GM21390 (cell line): ENCODE measurements at regions not wholly inside any gene's neighbourhood (a gene's known extent, or its start where the extent isn't known, plus 50 kb on each side); places are given as distances from the start of the nearest gene placed in this dataset.
"Not testable (repeated sequence)": the region's sequence is repeated elsewhere in the genome, so short reads cannot be mapped to it uniquely, and the experiment has no call there.

Source experiments
- ATAC-seq: cut with Tn5 transposase; IDR thresholded peaks from one replicate; pipeline ENCODE4 v1.9.1; 2021; ENCODE audit not compliant: unreplicated experiment

DNA sequence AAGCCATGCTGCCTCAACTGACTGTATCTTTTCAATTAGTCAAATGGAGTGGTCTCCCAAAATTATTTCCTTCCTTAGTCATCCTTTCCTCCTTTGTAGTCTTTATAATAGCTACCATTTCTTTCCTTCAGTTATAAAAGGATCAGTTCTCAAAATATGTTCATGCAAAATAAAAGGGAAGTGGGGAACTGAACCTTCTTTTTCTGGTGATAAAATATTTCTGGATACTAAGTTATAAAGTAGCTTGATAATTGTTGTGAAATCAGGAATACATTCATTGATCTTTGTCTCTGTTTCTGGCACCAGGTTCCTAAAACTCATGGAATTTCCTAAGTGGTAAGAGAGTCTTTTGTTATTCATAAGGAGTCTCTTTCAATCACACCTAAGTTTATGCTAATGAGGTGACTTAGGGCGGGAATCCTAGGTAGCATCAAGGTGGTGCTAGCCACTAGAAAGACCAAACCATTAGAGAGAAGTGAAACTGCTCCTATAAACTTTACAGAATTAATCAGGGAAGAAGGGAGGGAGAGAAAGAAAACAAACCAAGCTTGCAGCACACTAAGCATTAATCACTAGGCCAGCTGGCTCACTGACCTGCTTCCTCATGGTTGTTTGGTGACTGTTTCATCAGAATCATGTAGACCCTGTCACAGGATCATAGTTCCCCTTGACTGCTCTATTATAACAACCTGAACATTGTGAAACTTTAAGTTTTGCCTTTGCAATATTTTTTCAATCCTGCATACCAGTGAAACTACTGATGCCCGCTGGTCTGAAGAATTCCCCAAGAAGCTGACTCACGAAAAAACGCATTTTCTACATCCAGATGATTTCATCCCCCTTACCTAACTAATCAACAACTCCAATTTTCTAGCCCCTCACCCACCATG lies 161.6 kb upstream of the PTBP2 start:
- ATAC-seq, result no peak

DNA sequence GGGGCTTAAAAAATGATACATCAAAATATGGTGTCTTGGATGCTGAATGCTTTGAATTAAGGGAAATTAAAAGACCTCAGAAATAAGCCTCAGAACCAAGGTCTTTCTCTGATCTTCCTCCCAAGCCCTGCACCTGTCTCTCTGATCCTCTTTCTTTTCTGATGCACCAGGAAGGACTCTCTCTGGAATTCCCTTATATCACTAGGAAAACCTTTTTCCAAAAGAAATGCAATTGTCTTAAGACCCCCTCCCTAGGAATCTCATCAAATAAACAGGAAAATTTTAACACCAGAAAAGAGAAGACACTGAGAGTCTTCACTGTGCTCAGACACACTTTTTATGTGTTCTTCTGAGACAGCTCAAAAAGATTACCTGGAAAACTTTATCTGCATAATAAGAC lies 159.5 kb upstream of the PTBP2 start:
- no peak for ATAC-seq

DNA sequence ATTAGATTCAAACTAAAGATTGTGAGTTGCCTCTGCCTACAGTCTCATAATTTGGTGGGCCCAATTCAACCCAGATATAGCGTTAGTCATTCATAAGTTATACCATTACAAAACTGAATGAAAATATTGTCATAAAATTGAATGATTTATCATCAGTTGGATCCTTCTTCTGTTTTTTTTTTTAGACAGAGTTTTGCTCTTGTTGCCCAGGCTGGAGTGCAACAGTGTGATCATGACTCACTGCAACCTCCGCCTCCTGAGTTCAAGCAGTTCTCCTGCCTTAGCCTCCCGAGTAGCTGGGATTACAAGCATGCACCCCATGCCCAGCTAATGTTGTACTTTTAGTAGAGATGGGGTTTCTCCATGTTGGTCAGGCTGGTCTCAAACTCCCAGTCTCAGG lies 157.2 kb upstream of the PTBP2 start:
- ATAC-seq, result not testable (repeated sequence)

DNA sequence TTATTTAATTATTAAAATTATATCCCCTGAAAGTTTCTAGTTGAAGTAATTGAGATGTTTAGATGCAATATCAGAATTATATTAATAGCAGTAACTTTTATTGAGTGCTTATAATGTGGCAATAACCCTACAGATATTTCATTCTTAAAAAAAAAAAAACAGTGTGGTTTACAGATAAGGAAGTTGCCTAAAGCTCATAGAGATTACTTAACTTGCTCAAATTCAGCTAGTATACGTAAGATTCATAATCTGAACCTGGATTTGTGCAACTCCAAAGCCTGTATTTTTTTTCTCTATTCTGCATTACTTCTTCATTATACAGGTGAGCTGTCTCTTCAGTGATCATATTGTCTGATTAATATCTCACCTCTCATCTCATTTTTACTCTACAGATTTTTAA lies 156.0 kb upstream of the PTBP2 start:
- no peak for ATAC-seq

DNA sequence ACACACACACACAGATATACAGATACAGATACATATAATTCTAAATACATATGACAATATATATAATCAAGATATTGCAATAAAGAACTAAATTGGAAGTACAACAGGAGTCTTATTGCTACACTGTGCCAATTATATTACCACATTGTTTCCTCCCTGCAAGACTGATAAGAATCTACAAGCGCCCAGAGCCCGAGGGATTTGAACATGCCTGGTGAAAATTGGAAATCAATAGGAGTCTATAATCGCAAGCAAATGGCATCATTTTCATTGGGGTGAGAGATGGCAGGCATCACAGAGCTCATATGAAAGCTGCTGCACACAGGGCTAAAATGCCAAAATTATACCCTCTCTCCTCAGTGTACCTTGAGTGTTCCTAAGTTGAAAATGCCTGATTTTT lies 152.9 kb upstream of the PTBP2 start:
- no peak for ATAC-seq

DNA sequence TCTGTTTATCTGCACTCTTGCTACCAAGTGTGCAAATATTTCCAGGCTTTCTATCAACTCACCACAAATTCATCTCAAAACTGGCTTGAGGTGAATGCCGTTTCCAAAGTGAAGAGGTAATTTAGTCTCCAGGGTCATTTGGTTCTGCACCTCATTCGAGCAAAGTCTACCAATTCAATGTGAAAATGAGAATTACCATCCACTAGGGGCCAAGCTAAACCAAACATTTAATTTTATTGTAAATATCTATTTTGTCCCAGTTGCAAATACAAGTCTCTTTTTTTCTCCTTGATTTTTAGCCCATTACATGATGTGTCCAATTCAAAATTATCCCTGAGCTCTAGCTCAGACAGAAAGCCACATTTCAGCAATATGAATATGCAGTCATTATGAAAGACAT lies 152.3 kb upstream of the PTBP2 start:
- no peak for ATAC-seq

DNA sequence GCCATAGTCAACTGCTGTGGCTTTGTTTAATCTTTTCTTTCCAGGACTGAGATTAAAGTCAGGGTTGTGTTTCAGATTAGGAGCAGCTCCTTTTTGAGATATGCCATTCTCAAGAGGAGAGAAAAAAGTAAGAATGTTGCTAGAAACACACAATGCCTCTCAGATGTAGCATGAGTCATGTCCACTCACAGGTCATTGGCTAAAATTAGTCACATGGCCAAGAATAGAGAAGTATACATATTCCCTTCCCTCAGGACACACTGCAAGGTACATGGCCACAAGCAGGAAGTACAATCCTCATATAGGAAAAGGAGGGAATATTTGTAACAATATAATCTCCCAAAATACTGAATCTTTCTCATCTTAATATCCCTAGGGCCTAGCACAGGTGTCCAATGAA lies 141.9 kb upstream of the PTBP2 start:
- ATAC-seq, result no peak

DNA sequence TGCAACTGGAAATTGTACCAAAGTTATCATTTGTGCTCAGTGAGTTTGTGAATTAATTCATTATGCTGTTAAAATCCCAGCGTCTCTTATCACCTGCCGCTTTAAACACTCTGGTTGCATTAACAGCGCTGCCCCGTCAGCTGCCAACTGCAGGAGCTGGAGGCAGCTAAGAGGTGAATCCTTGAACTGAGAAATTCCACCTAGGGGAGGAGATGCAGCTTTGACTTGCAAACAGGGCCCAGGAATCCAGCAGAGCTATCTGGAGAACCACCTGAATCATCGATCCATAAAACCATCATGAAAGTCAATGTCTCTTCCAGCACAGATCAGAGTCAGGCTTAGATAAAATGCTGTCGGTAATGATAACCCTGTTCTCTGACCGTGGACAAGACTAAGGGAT lies 140.7 kb upstream of the PTBP2 start:
- no peak for ATAC-seq

DNA sequence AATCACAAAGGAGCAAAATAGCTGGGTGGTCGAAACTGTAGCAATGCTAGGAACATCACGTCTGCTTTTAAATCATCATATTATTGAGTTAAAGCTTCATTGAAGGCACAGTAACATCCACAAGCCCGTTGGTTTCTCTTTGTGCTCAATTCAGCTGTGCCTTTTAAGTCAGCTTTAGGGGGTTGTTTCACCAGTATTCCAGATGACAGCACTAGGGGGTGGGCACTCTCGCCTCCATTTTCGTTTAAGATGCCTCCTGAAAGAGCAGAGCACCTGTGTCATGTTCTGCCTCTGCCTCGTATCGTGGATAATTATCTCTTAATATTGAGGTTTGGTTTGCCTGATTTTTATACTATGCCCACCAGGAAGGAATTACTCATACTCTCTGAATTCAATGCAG lies 139.8 kb upstream of the PTBP2 start:
- no peak for ATAC-seq

DNA sequence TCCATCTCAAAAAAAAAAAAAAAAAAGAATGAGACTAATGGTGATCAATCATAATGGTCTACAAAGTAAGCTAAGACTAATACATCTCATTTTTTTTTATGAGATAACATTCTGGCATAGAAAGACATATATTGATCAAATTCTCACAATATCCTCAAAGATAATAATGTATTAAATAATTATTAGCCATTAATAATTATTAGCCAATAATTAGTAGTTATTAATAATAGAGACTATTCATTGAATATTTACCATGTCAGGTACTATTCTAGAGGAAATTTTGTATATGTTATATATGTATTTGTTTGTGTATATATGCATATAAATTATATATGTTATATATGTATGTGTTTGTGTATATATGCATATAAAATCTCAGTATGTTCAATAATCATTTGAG lies 137.7 kb upstream of the PTBP2 start:
- ATAC-seq, result no peak

DNA sequence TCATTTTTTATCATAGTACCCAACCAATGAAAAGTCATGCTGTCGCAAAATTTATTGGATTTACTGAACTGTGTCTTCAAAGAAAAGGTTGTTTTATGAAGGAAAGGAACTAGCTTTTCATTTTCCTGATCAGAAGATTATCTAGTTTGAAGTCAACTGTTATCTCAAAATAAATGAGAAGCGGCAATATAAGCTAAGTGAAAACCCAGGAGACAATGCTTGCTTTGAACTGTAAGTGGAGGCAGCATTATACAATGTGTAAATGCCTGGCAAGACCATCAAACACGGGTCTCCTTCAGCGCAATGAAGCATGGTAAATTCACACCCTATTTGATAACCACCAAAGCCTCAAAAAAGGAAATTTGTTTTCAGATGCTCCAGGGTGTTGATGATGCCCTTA lies 134.4 kb upstream of the PTBP2 start:
- no peak for ATAC-seq

DNA sequence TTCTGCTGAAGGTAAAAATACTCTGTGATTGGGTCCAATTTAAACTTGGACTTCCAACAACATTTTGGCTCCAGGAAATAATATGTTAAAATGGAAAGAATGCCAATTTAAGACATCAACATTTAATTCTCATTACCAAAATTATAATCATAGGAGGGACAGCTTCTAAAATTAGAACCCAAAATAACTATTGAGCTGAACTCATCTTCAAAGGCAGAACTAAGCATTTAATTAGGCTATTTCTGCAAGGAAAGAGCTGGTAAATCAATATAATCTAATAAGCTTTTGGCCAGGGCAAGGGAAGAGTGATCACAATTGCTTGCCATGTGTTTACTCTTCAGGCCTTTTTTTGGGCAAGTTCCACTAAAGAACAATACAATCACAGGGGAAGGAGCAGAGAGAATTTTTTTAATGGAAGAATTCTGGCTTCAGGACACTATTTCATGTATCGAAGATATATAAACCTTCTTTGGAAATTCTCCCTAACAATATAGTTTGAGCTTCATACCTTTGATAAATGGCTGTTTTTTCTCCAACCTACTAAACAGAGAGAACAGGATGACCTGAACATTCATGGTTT lies 133.1 kb upstream of the PTBP2 start:
- no peak for ATAC-seq

DNA sequence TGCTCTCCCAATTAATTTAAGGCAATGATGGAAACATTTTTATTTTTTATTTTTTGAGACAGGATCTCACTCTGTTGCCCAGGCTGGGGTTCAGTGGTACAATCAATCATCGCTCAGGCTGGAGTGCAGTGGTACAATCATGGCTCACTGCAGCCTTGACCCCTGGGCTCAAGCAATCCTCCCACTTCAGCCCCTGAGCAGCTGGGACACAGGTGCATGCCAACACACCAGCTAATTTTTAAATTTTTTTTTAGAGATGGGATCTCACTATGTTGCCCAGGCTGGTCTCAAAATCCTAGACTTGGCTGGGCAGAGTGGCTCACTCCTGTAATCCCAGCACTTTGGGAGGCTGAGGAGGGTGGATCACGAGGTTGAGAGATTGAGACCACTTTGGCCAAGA lies 126.1 kb upstream of the PTBP2 start:
- ATAC-seq, result not testable (repeated sequence)

DNA sequence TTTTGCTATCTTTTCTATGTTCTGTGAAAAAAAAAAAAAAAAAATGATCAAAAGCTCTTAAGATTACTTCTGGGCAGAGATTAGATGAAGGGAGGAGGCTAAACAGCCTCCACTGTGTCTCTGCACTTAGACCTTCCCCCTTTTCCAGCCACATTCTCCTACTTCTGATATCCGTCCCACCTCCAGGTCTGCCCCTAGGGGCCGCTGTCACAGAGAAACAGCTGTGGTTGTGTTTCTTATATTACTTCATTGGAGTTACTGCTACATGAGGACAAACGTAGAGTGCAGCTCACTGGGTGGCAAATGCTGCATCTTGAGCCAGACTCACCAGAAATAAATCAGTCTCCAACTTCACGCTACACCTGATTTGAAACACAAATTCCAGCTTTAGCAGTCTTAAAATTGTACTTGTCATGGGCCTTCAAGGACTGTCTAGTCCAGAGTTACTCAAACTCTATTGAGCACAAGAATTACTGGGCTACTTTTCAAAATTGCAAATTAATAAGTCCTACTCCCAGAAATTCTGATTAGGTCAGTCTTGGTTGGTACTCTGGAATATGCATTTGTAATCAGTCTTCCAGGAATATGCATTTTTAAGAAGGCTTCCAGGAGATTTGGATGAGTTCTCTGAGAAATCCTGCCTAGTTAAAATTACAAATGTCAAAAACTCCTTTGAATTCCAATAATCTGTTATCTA lies 125.2 kb upstream of the PTBP2 start:
- ATAC-seq, result peak; percentile 83

DNA sequence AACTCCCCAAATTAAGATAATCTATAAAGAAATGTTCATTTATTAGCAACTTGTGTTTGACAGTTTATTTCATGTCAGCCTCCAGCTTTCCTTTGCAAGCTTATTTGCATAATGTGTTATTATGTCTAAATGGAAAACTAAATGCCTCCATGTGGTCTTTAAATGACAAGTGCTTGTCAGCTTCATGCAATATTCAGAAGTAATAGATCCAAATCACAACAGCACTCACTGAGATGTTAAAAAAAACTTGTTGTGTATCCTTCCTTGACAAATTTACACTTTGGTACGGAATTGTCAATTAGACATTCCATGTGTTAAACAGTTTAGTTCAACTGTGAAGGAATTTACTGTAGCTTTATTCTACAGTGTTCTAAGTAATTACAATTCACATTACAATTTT lies 124.4 kb upstream of the PTBP2 start:
- ATAC-seq, result no peak

DNA sequence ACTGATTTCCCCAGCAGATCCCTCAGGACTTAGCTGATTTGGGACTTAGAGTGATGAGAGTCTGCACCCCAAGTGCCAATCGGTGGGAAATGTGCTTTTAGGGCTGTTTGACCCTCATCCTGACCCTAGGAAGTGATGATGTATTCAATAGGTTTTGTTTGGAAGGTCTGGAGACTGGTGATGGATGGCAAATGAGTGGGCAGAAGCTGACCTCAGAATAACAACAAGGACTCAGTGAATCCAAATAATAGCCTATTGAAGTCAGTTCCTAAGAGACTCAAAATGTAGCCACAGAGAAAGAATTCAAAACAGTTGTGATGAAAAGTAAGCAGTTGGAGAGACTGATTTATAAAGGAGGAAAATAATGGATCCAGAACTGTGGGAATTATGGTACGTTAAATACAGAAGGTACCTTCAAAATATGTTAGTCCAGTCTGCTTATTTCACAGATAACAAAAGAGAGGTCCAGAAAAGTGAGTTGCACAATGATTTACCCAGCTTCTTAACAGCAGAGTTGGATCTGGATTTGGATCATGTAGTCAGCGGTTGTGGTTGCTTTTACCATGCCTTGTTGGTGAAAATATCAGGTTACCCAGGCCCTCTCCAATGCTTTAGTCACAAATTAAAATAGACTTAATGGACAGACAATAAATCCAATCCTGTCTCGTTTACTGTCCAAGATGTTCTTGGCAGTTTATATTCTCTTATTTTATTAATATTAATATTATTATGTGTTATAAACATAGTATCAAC lies 123.0 kb upstream of the PTBP2 start:
- no peak for ATAC-seq

DNA sequence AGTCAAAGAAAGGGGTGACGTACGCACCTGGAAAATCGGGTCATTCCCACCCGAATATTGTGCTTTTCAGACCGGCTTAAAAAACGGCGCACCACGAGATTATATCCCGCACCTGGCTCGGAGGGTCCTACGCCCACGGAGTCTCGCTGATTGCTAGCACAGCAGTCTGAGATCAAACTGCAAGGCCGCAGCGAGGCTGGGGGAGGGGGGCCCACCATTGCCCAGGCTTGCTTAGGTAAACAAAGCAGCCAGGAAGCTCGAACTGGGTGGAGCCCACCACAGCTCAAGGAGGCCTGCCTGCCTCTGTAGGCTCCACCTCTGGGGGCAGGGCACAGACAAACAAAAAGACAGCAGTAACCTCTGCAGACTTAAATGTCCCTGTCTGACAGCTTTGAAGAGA lies 117.0 kb upstream of the PTBP2 start:
- ATAC-seq, result not testable (repeated sequence)

DNA sequence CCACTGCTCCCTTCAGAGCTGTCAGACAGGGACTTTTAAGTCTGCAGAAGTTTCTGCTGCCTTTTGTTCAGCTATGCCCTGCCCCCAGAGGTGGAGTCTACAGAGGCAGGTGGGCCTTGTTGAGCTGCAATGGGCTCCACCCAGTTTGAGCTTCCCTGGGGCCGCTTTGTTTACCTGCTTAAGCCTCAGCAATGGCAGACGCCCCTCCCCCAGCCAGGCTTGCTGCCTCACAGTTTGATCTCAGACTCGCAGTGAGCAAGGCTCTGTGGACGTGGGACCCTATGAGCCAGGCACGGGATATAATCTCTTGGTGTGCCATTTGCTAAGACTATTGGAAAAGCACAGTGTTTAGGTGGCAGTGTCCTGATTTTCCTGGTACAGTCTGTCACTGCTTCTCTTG lies 104.2 kb upstream of the PTBP2 start:
- not testable (repeated sequence) for ATAC-seq

DNA sequence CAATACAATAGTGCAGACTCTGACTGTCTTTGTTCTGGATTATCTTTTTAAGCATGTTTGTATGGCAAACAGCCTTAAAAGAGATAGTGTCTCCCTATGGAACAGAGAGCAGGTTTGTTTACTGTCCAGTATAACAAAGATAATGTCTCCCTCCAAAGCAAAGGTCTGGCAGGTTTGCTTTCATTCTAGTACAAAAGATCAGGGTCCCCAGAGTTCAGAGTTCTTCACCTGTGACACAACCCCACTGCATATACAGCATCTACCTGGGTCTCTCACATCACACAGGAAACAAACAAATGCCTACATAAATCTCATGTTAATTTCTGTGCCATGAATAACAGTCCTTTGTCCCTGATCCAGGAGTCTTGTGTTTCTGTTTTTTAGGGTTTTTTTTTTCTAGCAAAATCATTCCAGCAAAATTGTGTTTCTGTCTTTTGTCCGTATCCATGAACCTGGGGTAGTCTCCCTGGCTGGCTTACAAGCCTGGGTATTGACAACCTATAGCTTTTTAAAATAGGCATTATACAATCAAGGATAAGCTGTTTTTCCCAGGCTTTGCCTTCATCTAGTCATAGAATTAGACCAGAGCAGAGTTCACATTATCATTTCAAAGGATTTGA lies 89.4 kb upstream of the PTBP2 start:
- no peak for ATAC-seq

DNA sequence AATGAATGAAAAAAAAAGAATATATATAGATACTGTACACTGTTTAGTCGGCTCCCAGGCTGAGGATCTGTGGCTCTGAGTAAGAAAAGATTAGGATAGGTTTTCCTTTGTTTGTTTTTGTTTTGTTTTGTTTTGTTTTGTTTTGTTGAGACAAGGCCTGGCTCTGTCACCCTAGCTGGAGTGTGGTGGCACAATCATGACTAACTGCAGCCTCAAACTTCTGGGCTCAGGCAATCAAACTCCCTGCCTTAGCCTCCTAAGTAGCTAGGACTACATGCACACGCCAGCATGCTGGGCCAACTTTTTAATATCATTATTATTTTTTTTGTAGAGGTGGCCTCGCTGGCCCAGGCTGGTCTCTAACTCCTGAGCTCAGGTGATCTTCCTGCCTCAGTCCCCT lies 87.9 kb upstream of the PTBP2 start:
- no peak for ATAC-seq

DNA sequence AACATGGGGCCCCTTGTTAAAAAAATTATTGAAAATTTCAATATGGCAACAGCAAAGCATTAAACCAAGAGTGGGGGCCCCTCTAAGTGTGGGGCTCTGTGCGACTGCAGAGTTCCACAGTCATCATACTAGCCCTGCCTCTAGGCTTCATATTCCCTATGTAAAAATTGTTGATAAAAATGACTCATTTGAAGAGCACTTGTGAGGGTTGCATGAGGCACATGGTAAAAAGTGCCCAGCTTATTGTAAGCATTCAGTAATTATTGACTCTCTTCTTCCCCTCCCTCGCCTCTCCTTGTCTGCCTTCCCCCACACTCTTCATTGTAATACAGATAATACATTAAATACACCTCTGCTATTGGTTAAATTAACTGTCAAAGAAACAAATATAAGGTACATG lies 86.7 kb upstream of the PTBP2 start:
- ATAC-seq, result no peak
